ENCODE measurements at regions not wholly inside any gene's neighbourhood (a gene's known extent, or its start where the extent isn't known, plus 50 kb on each side); places are given as distances from the start of the nearest gene placed in this dataset.

GRCh38 chr5:126106029-126106428 is 317.2 kb upstream of the GRAMD2B start:
- DNase-seq (ENCODE audit: extremely low read depth, low read depth), result no peak
- no peak overlapping the region for H3K4me3 ChIP-seq (replicated peaks; ENCODE audit: low read depth, low read length)
- TF ChIP-seq CTCF (IDR thresholded peaks at IDR 0.05; ENCODE audit: low read depth, low read length, missing control alignments), result no peak

GRCh38 chr5:126107381-126107780 is 315.8 kb upstream of the GRAMD2B start:
- DNase-seq (ENCODE audit: extremely low read depth, low read depth), result no peak
- TF ChIP-seq CTCF (IDR thresholded peaks at IDR 0.05; ENCODE audit: low read depth, low read length, missing control alignments), result no peak
- no peak overlapping the region for H3K4me3 ChIP-seq (replicated peaks; ENCODE audit: low read depth, low read length)

GRCh38 chr5:126108470-126108869 is 314.7 kb upstream of the GRAMD2B start:
- H3K4me3 ChIP-seq (replicated peaks; ENCODE audit: low read depth, low read length), result no peak overlapping the region
- no peak for DNase-seq (ENCODE audit: extremely low read depth, low read depth)
- TF ChIP-seq CTCF (IDR thresholded peaks at IDR 0.05; ENCODE audit: low read depth, low read length, missing control alignments), result no peak

GRCh38 chr5:126115059-126115629 is 308.1 kb upstream of the GRAMD2B start:
- DNase-seq (ENCODE audit: extremely low read depth, low read depth), result no peak
- H3K4me3 ChIP-seq (replicated peaks; ENCODE audit: low read depth, low read length), result no peak overlapping the region
- TF ChIP-seq CTCF (IDR thresholded peaks at IDR 0.05; ENCODE audit: low read depth, low read length, missing control alignments), result no peak

GRCh38 chr5:126117044-126117443 is 306.2 kb upstream of the GRAMD2B start:
- DNase-seq (ENCODE audit: extremely low read depth, low read depth), result no peak
- no peak overlapping the region for H3K4me3 ChIP-seq (replicated peaks; ENCODE audit: low read depth, low read length)
- no peak for TF ChIP-seq CTCF (IDR thresholded peaks at IDR 0.05; ENCODE audit: low read depth, low read length, missing control alignments)

- DNase-seq (ENCODE audit: extremely low read depth, low read depth), result no peak
- no peak for TF ChIP-seq CTCF (IDR thresholded peaks at IDR 0.05; ENCODE audit: low read depth, low read length, missing control alignments)
- no peak overlapping the region for H3K4me3 ChIP-seq (replicated peaks; ENCODE audit: low read depth, low read length)
These were observed 303.2 kb upstream of the GRAMD2B start for GRCh38 chr5:126119887-126120442.

GRCh38 chr5:126120939-126121338 is 302.3 kb upstream of the GRAMD2B start:
- DNase-seq (ENCODE audit: extremely low read depth, low read depth), result no peak
- no peak overlapping the region for H3K4me3 ChIP-seq (replicated peaks; ENCODE audit: low read depth, low read length)
- no peak for TF ChIP-seq CTCF (IDR thresholded peaks at IDR 0.05; ENCODE audit: low read depth, low read length, missing control alignments)
